SK-N-SH treated with all-trans-retinoic acid at 6 μM for 48 hours (cell line): ENCODE measurements at regions not wholly inside any gene's neighbourhood (a gene's known extent, or its start where the extent isn't known, plus 50 kb on each side); places are given as distances from the start of the nearest gene placed in this dataset.

Source experiments
- ATAC-seq: fragments of 200-7000 bp; cut with Tn5 transposase; 3 replicates; pipeline ENCODE4 v1.9.1; 2020; ENCODE audit warnings: mild to moderate bottlenecking, moderate library complexity
- ARNTL ChIP-seq: fragments of 450-650 bp; formaldehyde crosslinking; IDR thresholded peaks from 2 replicates; pipeline ENCODE4 v1.5.0; 2020; ENCODE audit warnings: low read depth, mild to moderate bottlenecking, moderate library complexity, borderline replicate concordance
- BACH2 ChIP-seq: fragments of 250-450 bp; sonication (Bioruptor Pico); IDR thresholded peaks from 2 replicates; pipeline ENCODE4 v1.9.0; 2021; ENCODE audit warnings: mild to moderate bottlenecking, borderline replicate concordance
- CREB5 ChIP-seq: fragments of 250-450 bp; sonication (Bioruptor Pico); IDR thresholded peaks from 2 replicates; pipeline ENCODE4 v1.5.1; 2020; ENCODE audit warnings: low read depth, mild to moderate bottlenecking, moderate library complexity
- CSDC2 ChIP-seq: fragments of 250-450 bp; sonication (Bioruptor Pico); IDR thresholded peaks from 2 replicates; pipeline ENCODE4 v1.5.0; 2020; ENCODE audit warnings: mild to moderate bottlenecking, moderate library complexity
- CSRNP3 ChIP-seq: fragments of 250-450 bp; sonication (Bioruptor Pico); IDR thresholded peaks from 2 replicates; pipeline ENCODE4 v1.5.1; 2021; ENCODE audit warnings: mild to moderate bottlenecking, moderate library complexity
- ESRRG ChIP-seq: fragments of 250-450 bp; sonication (Bioruptor Pico); IDR thresholded peaks from 2 replicates; pipeline ENCODE4 v1.6.1; 2021; ENCODE audit warnings: mild to moderate bottlenecking
- GLIS3 ChIP-seq: fragments of 250-450 bp; sonication (Bioruptor Pico); IDR thresholded peaks from 2 replicates; pipeline ENCODE4 v1.5.0; 2020; ENCODE audit warnings: mild to moderate bottlenecking, moderate library complexity
- ISL1 ChIP-seq: fragments of 250-450 bp; sonication (Bioruptor Pico); IDR thresholded peaks from 2 replicates; pipeline ENCODE4 v2.1.2; 2022; ENCODE audit warnings: mild to moderate bottlenecking, moderate library complexity
- OSR1 ChIP-seq: fragments of 250-450 bp; sonication (Bioruptor Pico); IDR thresholded peaks from 2 replicates; pipeline ENCODE4 v1.8.0; 2022; ENCODE audit warnings: moderate library complexity, mild to moderate bottlenecking, inconsistent platforms
- PATZ1 ChIP-seq: fragments of 250-450 bp; sonication (Bioruptor Pico); IDR thresholded peaks from 2 replicates; pipeline ENCODE4 v1.8.0; 2020; ENCODE audit warnings: mild to moderate bottlenecking, moderate library complexity, borderline replicate concordance
- POU6F1 ChIP-seq: fragments of 250-450 bp; sonication (Bioruptor Pico); IDR thresholded peaks from 2 replicates; pipeline ENCODE4 v1.8.0; 2021; ENCODE audit warnings: low read depth, mild to moderate bottlenecking, moderate library complexity, borderline replicate concordance
- PPARA ChIP-seq: fragments of 250-450 bp; sonication (Bioruptor Pico); IDR thresholded peaks from 2 replicates; pipeline ENCODE4 v1.5.0; 2020; ENCODE audit warnings: mild to moderate bottlenecking, borderline replicate concordance
- RARB ChIP-seq: fragments of 250-450 bp; sonication (Bioruptor Pico); IDR thresholded peaks from 2 replicates; pipeline ENCODE4 v1.8.0; 2021; ENCODE audit warnings: mild to moderate bottlenecking, moderate library complexity
- SNAI2 ChIP-seq: fragments of 250-450 bp; sonication (Bioruptor Pico); IDR thresholded peaks from 2 replicates; pipeline ENCODE4 v1.5.0; 2020; ENCODE audit warnings: mild to moderate bottlenecking, moderate library complexity
- TOX ChIP-seq: fragments of 250-450 bp; sonication (Bioruptor Pico); IDR thresholded peaks from 2 replicates; pipeline ENCODE4 v1.8.0; 2021; ENCODE audit warnings: mild to moderate bottlenecking, moderate library complexity, borderline replicate concordance
- TSHZ2 ChIP-seq: fragments of 250-450 bp; sonication (Bioruptor Pico); IDR thresholded peaks from 2 replicates; pipeline ENCODE4 v1.5.0; 2020; ENCODE audit warnings: mild to moderate bottlenecking, moderate library complexity
- ZC3H10 ChIP-seq: fragments of 250-450 bp; sonication (Bioruptor Pico); IDR thresholded peaks from 2 replicates; pipeline ENCODE4 v1.5.1; 2021; ENCODE audit warnings: mild to moderate bottlenecking, moderate library complexity
- ZFP3 ChIP-seq: fragments of 250-450 bp; sonication (Bioruptor Pico); IDR thresholded peaks from 2 replicates; pipeline ENCODE4 v1.5.0; 2020; ENCODE audit warnings: mild to moderate bottlenecking, moderate library complexity
- ZFP30 ChIP-seq: fragments of 450-650 bp; formaldehyde crosslinking; IDR thresholded peaks from 2 replicates; pipeline ENCODE4 v1.5.0; 2022; ENCODE audit warnings: mild to moderate bottlenecking, moderate library complexity
- ZNF565 ChIP-seq: fragments of 450-650 bp; formaldehyde crosslinking; conservative IDR thresholded peaks from 2 replicates; pipeline ENCODE4 v1.5.0; 2020; ENCODE audit warnings: low read depth, mild to moderate bottlenecking, moderate library complexity
- ZNF70 ChIP-seq: fragments of 450-650 bp; formaldehyde crosslinking; IDR thresholded peaks from 2 replicates; pipeline ENCODE4 v1.5.0; 2020; ENCODE audit warnings: mild to moderate bottlenecking, moderate library complexity
- ZNF8 ChIP-seq: fragments of 450-650 bp; formaldehyde crosslinking; IDR thresholded peaks from 2 replicates; pipeline ENCODE4 v1.5.0; 2020; ENCODE audit warnings: mild to moderate bottlenecking, moderate library complexity

- peak; percentile 86 for ATAC-seq
- TF ChIP-seq ZC3H10 (CRISPR knock-in tag) (peak; percentile 81), ZNF8 (CRISPR knock-in tag) (no peak), ISL1 (CRISPR knock-in tag) (peak; percentile 41; the same call in 1 of the 2 replicates)
- TF ChIP-seq, all 23 proteins: peak for 2
Measured at GRCh38 chr9:88716596-88717290, 181.8 kb downstream of the NXNL2 start.

GRCh38 chr9:88721025-88721424 lies 186.0 kb downstream of the NXNL2 start:
- no peak for ATAC-seq
- TF ChIP-seq GLIS3 (CRISPR knock-in tag), result no peak
- no peak for TF ChIP-seq ZFP3 (CRISPR knock-in tag)
- TF ChIP-seq TOX, result no peak
- no peak for TF ChIP-seq BACH2 (CRISPR knock-in tag)
- no peak for TF ChIP-seq ZFP30 (CRISPR knock-in tag)
- no peak for TF ChIP-seq TSHZ2
- no peak for TF ChIP-seq ZC3H10 (CRISPR knock-in tag)
- no peak for TF ChIP-seq PATZ1
- no peak for TF ChIP-seq OSR1 (CRISPR knock-in tag)
- no peak for TF ChIP-seq ZNF8 (CRISPR knock-in tag)
- TF ChIP-seq SNAI2, result no peak
- no peak for TF ChIP-seq ZNF565
- TF ChIP-seq RARB (CRISPR knock-in tag), result no peak

- ATAC-seq, result no peak
- TF ChIP-seq TOX (no peak), ZC3H10 (CRISPR knock-in tag) (no peak), SNAI2 (no peak), ARNTL (CRISPR knock-in tag) (no peak), ISL1 (CRISPR knock-in tag) (no peak), ZNF565 (no peak), RARB (CRISPR knock-in tag) (no peak), CREB5 (CRISPR knock-in tag) (no peak), ZFP30 (CRISPR knock-in tag) (no peak), CSRNP3 (CRISPR knock-in tag) (no peak), ESRRG (CRISPR knock-in tag) (no peak), ZNF70 (no peak), CSDC2 (CRISPR knock-in tag) (no peak), PPARA (no peak)
Measured at GRCh38 chr9:88721495-88722279, 186.7 kb downstream of the NXNL2 start.

GRCh38 chr9:88722753-88723152 lies 187.8 kb downstream of the NXNL2 start:
- ATAC-seq, result peak; percentile 82
- TF ChIP-seq PATZ1 (no peak), CSDC2 (CRISPR knock-in tag) (no peak), ZFP30 (CRISPR knock-in tag) (no peak), POU6F1 (no peak), BACH2 (CRISPR knock-in tag) (no peak), ZFP3 (CRISPR knock-in tag) (no peak), ZNF565 (no peak), RARB (CRISPR knock-in tag) (no peak), GLIS3 (CRISPR knock-in tag) (no peak), ARNTL (CRISPR knock-in tag) (no peak), SNAI2 (no peak), ZNF70 (no peak), TOX (no peak), ZC3H10 (CRISPR knock-in tag) (no peak)
